DMS 273 (cell line): ENCODE measurements at regions not wholly inside any gene's neighbourhood (a gene's known extent, or its start where the extent isn't known, plus 50 kb on each side); places are given as distances from the start of the nearest gene placed in this dataset.
A peak's percentile ranks its signal among the peaks of the same experiment; 100 is the strongest.

Experiments
- DNase-seq: peaks from one replicate; lab custom pipeline; 2025; ENCODE audit not compliant: unreplicated experiment; lab: John Stamatoyannopoulos, UW

GRCh38 chr19:31641591-31641990, 292.4 kb upstream of the TSHZ3 start:
- DNase-seq: no peak

GRCh38 chr19:31648347-31648746, 299.1 kb upstream of the TSHZ3 start:
- no peak for DNase-seq

- DNase-seq: no peak
Measured at GRCh38 chr19:31656507-31656906, 307.3 kb upstream of the TSHZ3 start.

- DNase-seq: no peak
Measured at GRCh38 chr19:31658993-31659896, 310.0 kb upstream of the TSHZ3 start.

- DNase-seq: no peak
Measured at GRCh38 chr19:31659897-31660210, 310.6 kb upstream of the TSHZ3 start.

- DNase-seq: no peak
Measured at GRCh38 chr19:31664096-31664495, 314.9 kb upstream of the TSHZ3 start.

GRCh38 chr19:31664997-31665396, 315.8 kb upstream of the TSHZ3 start:
- no peak for DNase-seq

GRCh38 chr19:31666126-31666525, 316.9 kb upstream of the TSHZ3 start:
- DNase-seq: no peak

GRCh38 chr19:31667106-31667505, 317.9 kb upstream of the TSHZ3 start:
- DNase-seq: no peak

- DNase-seq: no peak
Measured at GRCh38 chr19:31668921-31669320, 319.7 kb upstream of the TSHZ3 start.

- no peak for DNase-seq
Measured at GRCh38 chr19:31670931-31671330, 321.7 kb upstream of the TSHZ3 start.

GRCh38 chr19:31671411-31672035, 322.3 kb upstream of the TSHZ3 start:
- no peak for DNase-seq

- no peak for DNase-seq
Measured at GRCh38 chr19:31674503-31675192, 325.4 kb upstream of the TSHZ3 start.

- no peak for DNase-seq
Measured at GRCh38 chr19:31675193-31675913, 326.1 kb upstream of the TSHZ3 start.

- DNase-seq: peak; percentile 2
Measured at GRCh38 chr19:31676271-31677004, 327.2 kb upstream of the TSHZ3 start.

- no peak for DNase-seq
Measured at GRCh38 chr19:31678421-31678820, 329.2 kb upstream of the TSHZ3 start.

GRCh38 chr19:31681121-31681520, 331.9 kb upstream of the TSHZ3 start:
- DNase-seq: no peak

GRCh38 chr19:31693131-31693932, 344.1 kb upstream of the TSHZ3 start:
- peak; percentile 3 for DNase-seq

GRCh38 chr19:31693933-31694269, 344.7 kb upstream of the TSHZ3 start:
- DNase-seq: no peak

- DNase-seq: no peak
Measured at GRCh38 chr19:31694761-31695160, 345.5 kb upstream of the TSHZ3 start.
